AG08396 (cell line): ENCODE measurements at regions not wholly inside any gene's neighbourhood (a gene's known extent, or its start where the extent isn't known, plus 50 kb on each side); places are given as distances from the start of the nearest gene placed in this dataset.
A peak's percentile ranks its signal among the peaks of the same experiment; 100 is the strongest.

Experiments used
- DNase-seq: peaks from one replicate; pipeline ENCODE4 v3.0.0; 2012; ENCODE audit warnings: low spot score, mixed read lengths

DNA sequence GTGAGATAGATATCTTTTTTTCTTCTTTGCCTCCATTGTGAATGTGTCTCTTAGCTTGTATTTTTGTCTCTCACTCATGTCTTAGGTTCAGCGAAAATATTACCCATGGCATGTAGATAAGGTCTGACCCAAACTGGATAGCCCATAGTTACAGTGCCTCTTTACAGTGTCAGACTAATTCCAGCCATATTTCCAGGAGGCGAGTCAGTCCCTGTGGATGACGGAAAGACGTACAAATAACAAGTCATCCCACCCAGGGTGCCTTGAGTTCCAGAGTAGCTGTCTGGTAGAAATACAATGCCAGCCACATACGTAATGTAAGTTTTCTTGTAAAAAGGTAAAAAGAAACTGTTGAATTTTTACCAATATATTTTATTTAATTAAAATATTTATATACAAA lies 157.3 kb downstream of the ZNF281 start:
- DNase-seq, result peak; percentile 18

DNA sequence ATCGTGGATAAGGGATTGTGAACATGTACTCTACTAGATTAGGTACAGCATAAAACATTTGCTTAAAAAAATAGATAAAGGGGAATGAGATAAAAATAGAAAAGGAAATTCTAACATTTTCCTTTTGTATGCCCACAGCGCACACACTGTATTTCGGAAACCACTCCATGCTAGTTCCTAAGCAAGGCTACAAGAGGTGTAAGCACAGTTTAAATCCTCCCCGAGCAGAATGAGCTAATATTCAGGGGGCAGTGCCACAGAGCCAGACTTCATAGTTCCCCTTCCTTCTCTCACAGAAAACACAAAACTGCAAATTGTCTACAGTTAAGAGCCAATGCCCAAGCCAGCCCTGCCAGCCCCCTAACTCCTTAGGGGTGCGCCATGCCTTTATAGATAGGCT lies 159.4 kb downstream of the ZNF281 start:
- no peak for DNase-seq

GRCh38 chr1:200248541-200248940 lies 161.3 kb downstream of the ZNF281 start:
- DNase-seq, result no peak

DNA sequence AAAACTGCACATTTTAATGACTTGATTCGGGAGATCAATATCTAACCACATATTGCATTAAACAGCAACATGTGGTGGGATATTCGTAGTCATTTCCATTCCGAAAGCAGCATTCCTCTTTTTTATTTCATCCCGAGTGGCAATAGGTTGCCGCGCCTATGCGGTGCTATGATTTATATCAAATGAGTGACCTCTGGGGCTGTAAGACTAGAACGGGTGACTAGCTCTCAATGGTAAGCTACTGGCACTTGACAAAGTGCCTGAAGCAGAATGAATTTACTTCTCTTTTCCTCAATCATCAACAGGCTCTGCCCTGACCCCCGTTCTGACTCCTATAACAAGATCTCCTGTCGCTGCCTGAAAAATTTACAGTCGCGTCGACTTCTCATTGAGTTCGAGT lies 162.3 kb downstream of the ZNF281 start:
- no peak for DNase-seq

DNA sequence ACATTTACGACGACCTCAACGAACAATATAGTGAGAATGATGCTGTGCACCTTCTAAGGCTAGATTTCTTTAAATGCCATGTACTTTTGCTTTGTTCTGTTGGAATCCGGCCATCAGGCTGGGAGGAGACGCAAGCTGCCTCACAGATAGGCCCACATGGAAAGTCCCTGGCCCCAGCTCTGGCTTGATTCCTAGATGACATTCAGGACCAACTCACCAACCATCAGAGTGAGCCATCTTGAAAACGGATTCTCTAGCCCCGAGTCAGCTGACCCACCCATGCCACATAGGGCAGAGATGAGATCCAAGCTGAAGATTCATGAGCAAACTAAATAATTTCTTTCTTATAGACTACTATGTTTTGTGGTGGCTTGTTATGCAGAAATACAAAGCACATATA lies 164.4 kb downstream of the ZNF281 start:
- DNase-seq, result no peak

GRCh38 chr1:200243042-200243437 lies 166.8 kb downstream of the ZNF281 start:
- DNase-seq, result no peak

- no peak for DNase-seq
Observed at GRCh38 chr1:200242110-200243041, 167.5 kb downstream of the ZNF281 start.

GRCh38 chr1:200240656-200241055 lies 169.2 kb downstream of the ZNF281 start:
- no peak for DNase-seq

GRCh38 chr1:200238311-200238710 lies 171.5 kb downstream of the ZNF281 start:
- no peak for DNase-seq

GRCh38 chr1:200237066-200237465 lies 172.8 kb downstream of the ZNF281 start:
- DNase-seq, result no peak

DNA sequence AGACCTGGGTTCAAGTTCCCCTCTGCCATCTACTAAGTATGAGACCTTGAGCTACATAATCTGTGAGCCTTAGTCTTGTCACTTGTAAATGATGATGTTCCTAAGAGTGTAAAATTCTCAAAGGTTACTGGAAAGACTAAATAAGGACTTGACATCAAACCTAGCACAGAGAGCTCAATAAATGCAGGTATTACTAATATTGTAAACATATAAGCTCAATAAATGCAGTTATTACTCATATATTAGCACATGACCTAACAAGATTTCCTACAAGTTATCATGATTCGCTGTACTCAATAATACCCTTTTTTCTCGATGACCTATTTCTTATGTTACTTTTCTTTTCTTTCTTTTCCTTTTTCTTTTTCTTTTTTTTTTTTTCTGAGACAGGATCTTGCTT lies 174.9 kb downstream of the ZNF281 start:
- no peak for DNase-seq

DNA sequence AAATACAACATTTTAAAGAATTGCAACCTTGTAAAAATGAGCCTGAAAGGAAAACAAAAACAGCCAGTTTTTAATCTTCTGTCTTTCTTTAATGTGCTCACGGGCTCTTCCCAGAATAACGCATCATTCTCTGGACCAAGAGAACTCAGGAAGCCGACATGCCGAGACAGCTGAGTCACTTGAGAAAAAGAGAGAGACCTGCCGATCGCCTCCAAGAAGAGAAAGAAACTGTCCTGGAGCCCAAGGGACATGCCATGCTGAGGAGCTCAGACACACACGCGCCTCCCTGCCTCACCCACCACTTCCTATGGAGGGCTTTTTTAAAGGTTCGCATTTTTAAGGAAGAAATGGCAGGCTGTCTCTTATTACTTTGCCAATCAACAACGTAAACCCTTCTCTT lies 176.4 kb downstream of the ZNF281 start:
- no peak for DNase-seq

- DNase-seq, result no peak
Observed at GRCh38 chr1:200231787-200232231, 178.0 kb downstream of the ZNF281 start.

DNA sequence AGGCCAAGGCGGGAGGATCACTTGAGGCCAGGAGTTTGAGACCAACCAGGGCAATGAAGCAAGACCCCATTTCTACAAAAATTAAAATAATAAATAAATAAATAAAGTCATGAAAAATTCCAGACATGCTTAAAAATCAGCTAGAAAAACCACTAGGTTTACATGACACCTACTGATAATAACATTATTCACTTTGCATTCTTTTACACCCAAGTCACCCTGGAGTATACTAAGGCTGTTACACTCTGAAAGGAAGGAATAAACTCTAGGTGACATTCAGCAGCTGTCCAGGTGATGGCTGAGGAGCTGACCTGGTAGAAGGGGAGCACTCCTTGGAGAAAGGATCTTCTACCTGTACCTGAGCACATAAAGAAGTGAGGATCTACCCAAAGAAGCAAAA lies 179.2 kb downstream of the ZNF281 start:
- no peak for DNase-seq

- DNase-seq, result no peak
Observed at GRCh38 chr1:200228486-200228885, 181.3 kb downstream of the ZNF281 start.

GRCh38 chr1:200228081-200228480 lies 181.8 kb downstream of the ZNF281 start:
- no peak for DNase-seq
